GM10248 (cell line): ENCODE measurements at regions not wholly inside any gene's neighbourhood (a gene's known extent, or its start where the extent isn't known, plus 50 kb on each side); places are given as distances from the start of the nearest gene placed in this dataset.

Experiments used
- CTCF ChIA-PET: fragments of 300-600 bp; sonication (Branson Sonifier 250); formaldehyde crosslinking; extraction: SDS; loops from one replicate; lab custom pipeline; 2021; ENCODE audit warnings: antibody characterized with exemption; lab: Yijun Ruan, JAX
- POLR2A ChIA-PET: fragments of 350-650 bp; sonication (Branson Sonifier 250); formaldehyde crosslinking; extraction: SDS; loops from one replicate; lab custom pipeline; 2020; ENCODE audit warnings: antibody characterized with exemption; lab: Yijun Ruan, JAX
- DNase-seq: peaks from one replicate; pipeline ENCODE4 v3.0.0; 2012; ENCODE audit errors: extremely low spot score
- TF ChIP-seq, protein P1 (sequence below): IDR thresholded peaks from 2 replicates; pipeline ENCODE4 v1.5.1; 2012; ENCODE audit warnings: mild to moderate bottlenecking, low read depth; ENCODE audit errors: extremely low read depth, missing control alignments, control extremely low read depth

DNA sequence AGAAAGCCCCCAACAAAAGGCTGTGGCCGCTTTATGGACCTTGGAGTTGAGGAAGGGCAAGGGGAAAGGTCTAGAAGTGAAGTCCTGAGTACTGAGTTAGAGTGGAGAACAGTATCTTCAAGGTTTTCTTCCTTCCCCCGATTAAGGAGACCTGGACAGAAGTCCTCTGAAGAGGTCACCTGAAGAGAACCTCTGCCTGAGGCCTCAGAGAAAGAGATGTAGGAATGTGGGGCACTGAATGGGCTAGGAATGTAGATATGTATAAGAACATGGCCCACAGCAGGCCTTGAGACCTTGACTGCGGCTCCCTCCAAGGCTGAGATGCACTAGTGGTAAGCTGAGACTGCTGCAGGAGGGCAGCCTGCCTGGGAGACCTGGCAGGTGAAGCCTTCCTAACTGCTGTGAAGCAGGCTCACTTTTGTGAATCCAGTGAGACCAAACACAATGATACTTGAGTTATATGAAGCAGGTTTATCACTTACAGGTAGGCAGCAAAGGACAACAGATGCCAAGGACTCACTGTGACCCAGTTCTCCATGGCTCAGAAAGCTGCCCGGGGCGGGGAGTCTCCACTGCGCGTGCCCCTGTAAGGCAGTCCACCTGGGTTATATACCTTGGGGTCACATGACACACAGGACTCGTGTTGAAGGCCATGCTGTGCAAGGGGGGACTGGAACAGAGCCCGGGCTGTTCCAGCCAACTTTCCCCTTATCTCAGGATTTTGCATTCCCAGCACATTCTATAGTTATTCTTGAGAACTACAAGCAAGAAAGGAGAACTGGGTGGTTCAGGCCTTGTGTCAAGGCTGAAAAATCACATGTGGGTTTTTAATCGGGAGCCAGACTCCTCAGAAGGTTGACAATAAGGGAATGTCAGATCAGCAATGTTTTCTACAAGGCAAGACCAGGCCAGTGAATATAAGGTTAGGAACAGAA is 78.8 kb upstream of the PPM1J start:
- TF ChIP-seq, protein P1, sequence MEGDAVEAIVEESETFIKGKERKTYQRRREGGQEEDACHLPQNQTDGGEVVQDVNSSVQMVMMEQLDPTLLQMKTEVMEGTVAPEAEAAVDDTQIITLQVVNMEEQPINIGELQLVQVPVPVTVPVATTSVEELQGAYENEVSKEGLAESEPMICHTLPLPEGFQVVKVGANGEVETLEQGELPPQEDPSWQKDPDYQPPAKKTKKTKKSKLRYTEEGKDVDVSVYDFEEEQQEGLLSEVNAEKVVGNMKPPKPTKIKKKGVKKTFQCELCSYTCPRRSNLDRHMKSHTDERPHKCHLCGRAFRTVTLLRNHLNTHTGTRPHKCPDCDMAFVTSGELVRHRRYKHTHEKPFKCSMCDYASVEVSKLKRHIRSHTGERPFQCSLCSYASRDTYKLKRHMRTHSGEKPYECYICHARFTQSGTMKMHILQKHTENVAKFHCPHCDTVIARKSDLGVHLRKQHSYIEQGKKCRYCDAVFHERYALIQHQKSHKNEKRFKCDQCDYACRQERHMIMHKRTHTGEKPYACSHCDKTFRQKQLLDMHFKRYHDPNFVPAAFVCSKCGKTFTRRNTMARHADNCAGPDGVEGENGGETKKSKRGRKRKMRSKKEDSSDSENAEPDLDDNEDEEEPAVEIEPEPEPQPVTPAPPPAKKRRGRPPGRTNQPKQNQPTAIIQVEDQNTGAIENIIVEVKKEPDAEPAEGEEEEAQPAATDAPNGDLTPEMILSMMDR = no peak
- ChIA-PET POLR2A (no interaction called here), CTCF (interaction anchor here (1.5 to 1.8 kb wide), 2 partner anchors 10 to 78 kb away, joined by 5 read pairs; partner anchors contain the start of gene PPM1J)

DNA sequence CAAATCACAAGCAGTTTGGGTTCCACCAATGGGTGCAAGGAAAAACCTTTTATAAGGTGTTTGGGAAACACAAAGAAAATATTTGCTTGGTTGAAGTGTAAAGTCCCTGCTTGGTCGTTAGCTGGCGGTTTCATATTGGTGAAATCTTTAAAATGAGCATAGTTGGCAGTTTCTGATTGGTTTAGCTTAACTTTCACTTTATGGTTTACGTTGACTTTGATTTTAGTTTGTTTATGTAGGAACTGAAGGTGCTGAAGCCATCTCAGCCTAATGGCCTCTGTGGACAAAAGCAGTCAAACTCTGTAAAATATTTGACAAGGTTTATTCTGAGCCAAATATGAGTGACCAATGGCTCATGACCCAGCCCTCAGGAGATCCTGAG is 76.6 kb upstream of the PPM1J start:
- DNase-seq = no peak
- POLR2A ChIA-PET = no interaction called here
- CTCF ChIA-PET = interaction anchor here (2.0 kb wide), 1 partner anchor 12 kb away, joined by 8 read pairs; no protein-coding TSS in a partner anchor
- TF ChIP-seq, protein P1 = no peak

More for the DNA sequence above, 78.8 kb upstream of the PPM1J start:
- DNase-seq = no peak

DNA sequence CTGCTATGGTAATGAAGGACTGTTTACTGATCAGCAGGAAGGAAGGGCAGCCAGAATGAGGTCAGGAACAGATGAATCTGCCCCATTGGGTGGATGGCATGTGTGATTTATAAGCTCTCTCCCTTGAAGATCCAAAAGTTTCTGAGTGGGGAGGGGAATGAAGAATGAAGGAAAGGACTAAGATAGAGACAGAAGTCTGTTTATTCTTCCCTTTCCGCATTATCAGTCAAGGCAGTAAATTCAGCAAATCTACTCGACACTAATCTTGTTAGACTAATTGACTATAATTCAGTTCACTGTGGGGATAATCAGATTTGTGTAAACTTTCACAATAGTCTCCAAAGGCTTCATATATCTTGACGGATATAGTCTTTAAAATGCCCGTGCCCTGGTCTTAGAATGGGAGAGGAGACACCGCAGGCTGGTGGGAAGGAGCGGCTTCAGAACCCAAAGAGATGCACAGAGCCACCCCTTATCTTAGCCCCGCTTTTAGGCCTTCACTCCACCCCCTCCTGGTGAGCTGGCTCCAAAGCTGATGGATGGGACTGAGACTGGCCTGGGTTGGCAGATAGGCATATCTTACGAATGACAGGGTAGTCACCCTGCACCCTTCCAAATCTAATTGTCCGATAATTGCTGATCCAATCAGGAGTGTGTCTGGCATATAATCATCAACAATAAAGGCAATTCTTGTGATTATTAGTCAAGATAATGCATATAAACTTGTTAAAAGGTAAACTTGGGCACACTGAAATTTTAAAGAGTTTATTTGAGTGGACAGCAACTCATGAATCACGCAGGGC is 76.0 kb upstream of the PPM1J start:
- CTCF ChIA-PET = interaction anchor here (0.9 to 2.0 kb wide), 3 partner anchors 12 to 75 kb away, joined by 3 to 8 read pairs (median 3); no protein-coding TSS in a partner anchor
- POLR2A ChIA-PET = interaction anchor here (0.6 kb wide), 1 partner anchor 10 kb away, joined by 3 read pairs; no protein-coding TSS in a partner anchor
- DNase-seq = no peak
- TF ChIP-seq, protein P1 = no peak

DNA sequence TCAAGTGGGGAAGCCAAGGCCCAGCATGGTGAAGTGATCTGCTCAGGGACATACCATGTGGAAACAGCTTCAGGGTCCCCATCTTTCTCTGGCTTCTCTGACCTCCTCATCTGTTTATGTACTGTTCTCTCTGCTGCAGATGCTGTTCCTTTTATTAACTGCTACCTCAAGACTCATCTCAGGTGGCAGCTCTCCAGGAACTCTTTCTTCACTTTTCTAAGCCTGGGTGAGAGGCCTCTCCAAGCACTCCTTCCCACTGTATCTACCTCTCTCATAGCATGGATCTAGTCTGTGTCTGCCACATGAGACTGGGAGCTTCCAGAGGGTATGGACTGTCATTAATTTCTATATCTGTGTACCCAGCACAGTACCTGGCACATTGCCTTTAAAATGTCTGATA is 73.4 kb upstream of the PPM1J start:
- ChIA-PET CTCF (interaction anchor here (0.9 to 2.0 kb wide), 3 partner anchors 15 to 255 kb away, joined by 3 to 5 read pairs (median 4); no protein-coding TSS in a partner anchor), POLR2A (no interaction called here)
- no peak for DNase-seq
- TF ChIP-seq, protein P1 = no peak

DNA sequence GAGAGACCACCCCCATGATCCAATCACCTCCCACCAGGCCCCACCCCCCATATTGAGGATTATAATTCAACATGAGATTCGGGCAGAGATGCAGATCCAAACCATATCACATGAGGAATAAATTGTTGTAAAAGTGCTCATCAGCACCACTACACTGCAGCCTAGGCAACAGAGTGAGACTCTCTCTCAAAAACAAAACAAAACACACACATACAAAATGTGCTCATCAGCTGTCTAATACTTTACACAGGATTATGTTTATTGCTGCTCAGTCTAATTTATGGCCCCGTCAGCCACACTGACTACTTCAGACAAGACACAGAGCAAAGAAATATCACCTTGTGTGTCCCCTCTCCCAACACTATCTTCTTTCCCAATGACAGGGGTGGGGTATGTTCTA is 72.9 kb upstream of the PPM1J start:
- TF ChIP-seq, protein P1 = no peak
- ChIA-PET CTCF (interaction anchor here (0.9 to 2.0 kb wide), 4 partner anchors 16 to 255 kb away, joined by 3 to 4 read pairs (median 4); no protein-coding TSS in a partner anchor), POLR2A (no interaction called here)
- no peak for DNase-seq

DNA sequence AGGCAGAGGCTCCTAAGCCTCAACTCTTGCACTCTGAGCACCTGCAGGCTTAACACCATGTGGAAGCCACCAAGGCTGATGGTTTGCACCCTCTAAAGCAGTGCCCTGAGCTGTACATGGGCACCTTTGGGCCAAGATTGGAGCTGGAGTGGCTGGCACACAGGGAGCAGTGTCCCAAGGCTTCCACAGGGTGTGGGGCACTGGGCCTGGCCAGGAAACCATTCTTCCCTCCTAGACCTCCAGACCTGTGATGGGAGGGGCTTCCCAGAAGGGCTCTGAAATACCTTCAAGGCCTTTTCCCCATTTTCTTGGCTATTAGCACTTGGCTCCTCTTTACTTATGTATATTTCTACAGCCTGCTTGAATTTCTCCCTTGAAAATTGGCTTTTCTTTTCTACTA is 67.9 kb upstream of the PPM1J start:
- no peak for DNase-seq
- ChIA-PET POLR2A (no interaction called here), CTCF (interaction anchor here (0.9 kb wide), 1 partner anchor 67 kb away, joined by 4 read pairs; no protein-coding TSS in a partner anchor)
- TF ChIP-seq, protein P1 = no peak
